HEK293 (cell line): ENCODE measurements at regions not wholly inside any gene's neighbourhood (a gene's known extent, or its start where the extent isn't known, plus 50 kb on each side); places are given as distances from the start of the nearest gene placed in this dataset.

ENCODE experiments used
- ZBTB7A ChIP-seq: fragments of 450-650 bp; formaldehyde crosslinking; IDR thresholded peaks from 2 replicates; pipeline ENCODE4 v1.5.1; 2016; ENCODE audit warnings: low read depth, missing biosample characterization, missing genetic modification characterization
- ZNF211 ChIP-seq: fragments of 450-650 bp; formaldehyde crosslinking; IDR thresholded peaks from 2 replicates; pipeline ENCODE4 v1.5.1; 2016; ENCODE audit warnings: low read depth, missing biosample characterization, missing genetic modification characterization
- TF ChIP-seq, protein P1 (sequence below): fragments of 450-650 bp; formaldehyde crosslinking; IDR thresholded peaks from 2 replicates; pipeline ENCODE4 v1.5.1; 2016; ENCODE audit warnings: missing biosample characterization, missing genetic modification characterization
- TF ChIP-seq, protein P2 (sequence below): fragments of 450-650 bp; formaldehyde crosslinking; IDR thresholded peaks from 2 replicates; pipeline ENCODE4 v1.5.1; 2016; ENCODE audit warnings: missing biosample characterization, missing genetic modification characterization
- TF ChIP-seq, protein P3 (sequence below): fragments of 450-650 bp; formaldehyde crosslinking; IDR thresholded peaks from 2 replicates; pipeline ENCODE4 v1.5.1; 2016; ENCODE audit warnings: missing biosample characterization, missing genetic modification characterization
- TF ChIP-seq, protein P4 (sequence below): fragments of 450-650 bp; formaldehyde crosslinking; IDR thresholded peaks from 2 replicates; pipeline ENCODE4 v1.5.1; 2016; ENCODE audit warnings: missing biosample characterization, missing genetic modification characterization
- TF ChIP-seq, protein P5 (sequence below): fragments of 450-650 bp; formaldehyde crosslinking; IDR thresholded peaks from 2 replicates; pipeline ENCODE4 v1.5.1; 2017; ENCODE audit warnings: missing biosample characterization, missing genetic modification characterization
- TF ChIP-seq, protein P6 (sequence below): fragments of 450-650 bp; formaldehyde crosslinking; IDR thresholded peaks from 2 replicates; pipeline ENCODE4 v1.5.1; 2016; ENCODE audit warnings: missing biosample characterization, missing genetic modification characterization

DNA sequence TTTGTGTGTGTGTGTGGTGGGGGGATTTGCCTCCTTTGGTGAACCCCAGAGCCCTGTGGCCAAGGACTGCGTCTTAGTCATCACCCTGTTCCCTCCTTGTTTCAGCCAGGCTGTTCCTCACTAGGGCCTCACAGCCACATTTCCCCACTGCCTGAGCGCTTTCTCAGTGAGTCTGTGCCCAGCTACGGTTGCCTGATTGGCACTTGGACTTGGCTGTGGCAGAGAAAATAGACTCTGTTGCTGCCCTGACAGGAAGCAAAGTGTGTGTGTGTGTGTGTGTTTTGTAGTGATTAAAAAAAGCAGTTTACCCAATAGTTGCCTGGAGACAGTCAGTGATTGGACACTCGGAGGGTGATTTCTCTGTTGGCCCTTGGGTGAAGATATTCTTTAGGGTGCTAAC, 113.0 kb downstream of the UCHL1 start:
- TF ChIP-seq, protein P1, sequence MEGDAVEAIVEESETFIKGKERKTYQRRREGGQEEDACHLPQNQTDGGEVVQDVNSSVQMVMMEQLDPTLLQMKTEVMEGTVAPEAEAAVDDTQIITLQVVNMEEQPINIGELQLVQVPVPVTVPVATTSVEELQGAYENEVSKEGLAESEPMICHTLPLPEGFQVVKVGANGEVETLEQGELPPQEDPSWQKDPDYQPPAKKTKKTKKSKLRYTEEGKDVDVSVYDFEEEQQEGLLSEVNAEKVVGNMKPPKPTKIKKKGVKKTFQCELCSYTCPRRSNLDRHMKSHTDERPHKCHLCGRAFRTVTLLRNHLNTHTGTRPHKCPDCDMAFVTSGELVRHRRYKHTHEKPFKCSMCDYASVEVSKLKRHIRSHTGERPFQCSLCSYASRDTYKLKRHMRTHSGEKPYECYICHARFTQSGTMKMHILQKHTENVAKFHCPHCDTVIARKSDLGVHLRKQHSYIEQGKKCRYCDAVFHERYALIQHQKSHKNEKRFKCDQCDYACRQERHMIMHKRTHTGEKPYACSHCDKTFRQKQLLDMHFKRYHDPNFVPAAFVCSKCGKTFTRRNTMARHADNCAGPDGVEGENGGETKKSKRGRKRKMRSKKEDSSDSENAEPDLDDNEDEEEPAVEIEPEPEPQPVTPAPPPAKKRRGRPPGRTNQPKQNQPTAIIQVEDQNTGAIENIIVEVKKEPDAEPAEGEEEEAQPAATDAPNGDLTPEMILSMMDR (tag by site-specific recombination) = no peak
- TF ChIP-seq, protein P2, sequence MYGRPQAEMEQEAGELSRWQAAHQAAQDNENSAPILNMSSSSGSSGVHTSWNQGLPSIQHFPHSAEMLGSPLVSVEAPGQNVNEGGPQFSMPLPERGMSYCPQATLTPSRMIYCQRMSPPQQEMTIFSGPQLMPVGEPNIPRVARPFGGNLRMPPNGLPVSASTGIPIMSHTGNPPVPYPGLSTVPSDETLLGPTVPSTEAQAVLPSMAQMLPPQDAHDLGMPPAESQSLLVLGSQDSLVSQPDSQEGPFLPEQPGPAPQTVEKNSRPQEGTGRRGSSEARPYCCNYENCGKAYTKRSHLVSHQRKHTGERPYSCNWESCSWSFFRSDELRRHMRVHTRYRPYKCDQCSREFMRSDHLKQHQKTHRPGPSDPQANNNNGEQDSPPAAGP (tag by site-specific recombination) = no peak
- TF ChIP-seq, protein P3, sequence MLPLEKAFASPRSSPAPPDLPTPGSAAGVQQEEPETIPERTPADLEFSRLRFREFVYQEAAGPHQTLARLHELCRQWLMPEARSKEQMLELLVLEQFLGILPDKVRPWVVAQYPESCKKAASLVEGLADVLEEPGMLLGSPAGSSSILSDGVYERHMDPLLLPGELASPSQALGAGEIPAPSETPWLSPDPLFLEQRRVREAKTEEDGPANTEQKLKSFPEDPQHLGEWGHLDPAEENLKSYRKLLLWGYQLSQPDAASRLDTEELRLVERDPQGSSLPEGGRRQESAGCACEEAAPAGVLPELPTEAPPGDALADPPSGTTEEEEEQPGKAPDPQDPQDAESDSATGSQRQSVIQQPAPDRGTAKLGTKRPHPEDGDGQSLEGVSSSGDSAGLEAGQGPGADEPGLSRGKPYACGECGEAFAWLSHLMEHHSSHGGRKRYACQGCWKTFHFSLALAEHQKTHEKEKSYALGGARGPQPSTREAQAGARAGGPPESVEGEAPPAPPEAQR (tag by site-specific recombination) = no peak
- TF ChIP-seq ZNF211 (tag by site-specific recombination) (no peak), ZBTB7A (no peak)
- TF ChIP-seq, protein P4, sequence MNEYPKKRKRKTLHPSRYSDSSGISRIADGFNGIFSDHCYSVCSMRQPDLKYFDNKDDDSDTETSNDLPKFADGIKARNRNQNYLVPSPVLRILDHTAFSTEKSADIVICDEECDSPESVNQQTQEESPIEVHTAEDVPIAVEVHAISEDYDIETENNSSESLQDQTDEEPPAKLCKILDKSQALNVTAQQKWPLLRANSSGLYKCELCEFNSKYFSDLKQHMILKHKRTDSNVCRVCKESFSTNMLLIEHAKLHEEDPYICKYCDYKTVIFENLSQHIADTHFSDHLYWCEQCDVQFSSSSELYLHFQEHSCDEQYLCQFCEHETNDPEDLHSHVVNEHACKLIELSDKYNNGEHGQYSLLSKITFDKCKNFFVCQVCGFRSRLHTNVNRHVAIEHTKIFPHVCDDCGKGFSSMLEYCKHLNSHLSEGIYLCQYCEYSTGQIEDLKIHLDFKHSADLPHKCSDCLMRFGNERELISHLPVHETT = no peak
- TF ChIP-seq, protein P5, sequence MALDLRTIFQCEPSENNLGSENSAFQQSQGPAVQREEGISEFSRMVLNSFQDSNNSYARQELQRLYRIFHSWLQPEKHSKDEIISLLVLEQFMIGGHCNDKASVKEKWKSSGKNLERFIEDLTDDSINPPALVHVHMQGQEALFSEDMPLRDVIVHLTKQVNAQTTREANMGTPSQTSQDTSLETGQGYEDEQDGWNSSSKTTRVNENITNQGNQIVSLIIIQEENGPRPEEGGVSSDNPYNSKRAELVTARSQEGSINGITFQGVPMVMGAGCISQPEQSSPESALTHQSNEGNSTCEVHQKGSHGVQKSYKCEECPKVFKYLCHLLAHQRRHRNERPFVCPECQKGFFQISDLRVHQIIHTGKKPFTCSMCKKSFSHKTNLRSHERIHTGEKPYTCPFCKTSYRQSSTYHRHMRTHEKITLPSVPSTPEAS = no peak
- TF ChIP-seq, protein P6, sequence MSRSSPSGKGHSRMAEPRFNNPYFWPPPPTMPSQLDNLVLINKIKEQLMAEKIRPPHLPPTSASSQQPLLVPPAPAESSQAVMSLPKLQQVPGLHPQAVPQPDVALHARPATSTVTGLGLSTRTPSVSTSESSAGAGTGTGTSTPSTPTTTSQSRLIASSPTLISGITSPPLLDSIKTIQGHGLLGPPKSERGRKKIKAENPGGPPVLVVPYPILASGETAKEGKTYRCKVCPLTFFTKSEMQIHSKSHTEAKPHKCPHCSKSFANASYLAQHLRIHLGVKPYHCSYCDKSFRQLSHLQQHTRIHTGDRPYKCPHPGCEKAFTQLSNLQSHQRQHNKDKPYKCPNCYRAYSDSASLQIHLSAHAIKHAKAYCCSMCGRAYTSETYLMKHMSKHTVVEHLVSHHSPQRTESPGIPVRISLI = no peak
